ENCODE measurements at regions not wholly inside any gene's neighbourhood (a gene's known extent, or its start where the extent isn't known, plus 50 kb on each side); places are given as distances from the start of the nearest gene placed in this dataset.

DNA sequence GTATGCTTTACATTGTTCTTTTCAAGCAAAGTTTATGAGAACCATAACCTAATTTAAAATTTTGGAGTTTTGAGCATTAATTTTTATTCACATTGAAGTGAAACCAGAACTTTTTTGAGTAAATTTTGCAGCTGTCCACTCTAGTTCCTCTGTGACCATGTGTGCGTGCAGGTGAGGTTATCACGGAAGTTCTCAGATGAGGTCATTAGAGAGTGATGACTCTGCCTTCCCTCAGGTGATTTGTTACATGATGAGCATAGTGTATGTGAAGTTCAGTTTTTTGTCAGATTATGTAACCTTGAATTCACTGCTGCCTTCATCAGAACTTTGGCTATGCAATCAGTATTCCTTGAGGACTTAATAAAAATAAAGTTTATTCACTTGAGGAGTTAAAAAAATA, 828.2 kb downstream of the ADGRL2 start:
- TF ChIP-seq, protein P1, sequence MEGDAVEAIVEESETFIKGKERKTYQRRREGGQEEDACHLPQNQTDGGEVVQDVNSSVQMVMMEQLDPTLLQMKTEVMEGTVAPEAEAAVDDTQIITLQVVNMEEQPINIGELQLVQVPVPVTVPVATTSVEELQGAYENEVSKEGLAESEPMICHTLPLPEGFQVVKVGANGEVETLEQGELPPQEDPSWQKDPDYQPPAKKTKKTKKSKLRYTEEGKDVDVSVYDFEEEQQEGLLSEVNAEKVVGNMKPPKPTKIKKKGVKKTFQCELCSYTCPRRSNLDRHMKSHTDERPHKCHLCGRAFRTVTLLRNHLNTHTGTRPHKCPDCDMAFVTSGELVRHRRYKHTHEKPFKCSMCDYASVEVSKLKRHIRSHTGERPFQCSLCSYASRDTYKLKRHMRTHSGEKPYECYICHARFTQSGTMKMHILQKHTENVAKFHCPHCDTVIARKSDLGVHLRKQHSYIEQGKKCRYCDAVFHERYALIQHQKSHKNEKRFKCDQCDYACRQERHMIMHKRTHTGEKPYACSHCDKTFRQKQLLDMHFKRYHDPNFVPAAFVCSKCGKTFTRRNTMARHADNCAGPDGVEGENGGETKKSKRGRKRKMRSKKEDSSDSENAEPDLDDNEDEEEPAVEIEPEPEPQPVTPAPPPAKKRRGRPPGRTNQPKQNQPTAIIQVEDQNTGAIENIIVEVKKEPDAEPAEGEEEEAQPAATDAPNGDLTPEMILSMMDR (IDR thresholded peaks at IDR 0.05), result no peak
- TF ChIP-seq EZH2phosphoT487 (IDR thresholded peaks at IDR 0.05) (no peak), EZH2 (IDR thresholded peaks at IDR 0.05) (no peak)
